ENCODE measurements at regions not wholly inside any gene's neighbourhood (a gene's known extent, or its start where the extent isn't known, plus 50 kb on each side); places are given as distances from the start of the nearest gene placed in this dataset.

GRCh38 chr6:27159725-27160124 is 87.8 kb upstream of the PRSS16 start:
- no peak overlapping the region for H3K4me3 Mint-ChIP-seq

More at GRCh38 chr6:27159725-27160124, 87.8 kb upstream of the PRSS16 start:
- Histone ChIP-seq H3K79me2 (ENCODE audit: insufficient read depth, low read length) (no peaks in the 10 kb centered on the region), H3K79me1 (ENCODE audit: insufficient read depth, low read depth, low read length, poor library complexity, severe bottlenecking) (no peaks in the 10 kb centered on the region), H3K18ac (ENCODE audit: insufficient read length, low read depth, low read length) (no peak overlapping the region), H3K4me2 (ENCODE audit: insufficient read depth, insufficient read length, low read length) (no peak overlapping the region), H3K27ac (ENCODE audit: insufficient read length, low read depth, low read length) (no peak overlapping the region), H4K91ac (ENCODE audit: insufficient read length, low read depth, low read length) (no peak overlapping the region), H4K20me1 (ENCODE audit: control insufficient read depth, insufficient read depth, insufficient read length) (no peaks in the 10 kb centered on the region), H2BK20ac (ENCODE audit: low read depth, low read length, poor library complexity, severe bottlenecking) (no peak overlapping the region), H2BK15ac (ENCODE audit: low read depth, low read length) (no peak overlapping the region), H4K8ac (replicated peaks; ENCODE audit: insufficient read length, low read depth, low read length) (no peak overlapping the region), H3K56ac (ENCODE audit: insufficient read length, low read depth, low read length) (no peak overlapping the region), H3K14ac (ENCODE audit: insufficient read depth, low read length) (no peak overlapping the region), H2BK12ac (ENCODE audit: insufficient read length, low read depth, low read length) (no peak overlapping the region), H3K23me2 (ENCODE audit: insufficient read length, low read depth, low read length, poor library complexity, severe bottlenecking) (peaks cover 8% of the 10 kb centered on the region), H2BK120ac (ENCODE audit: low read depth, low read length, poor library complexity, severe bottlenecking) (no peak overlapping the region), H2AK5ac (ENCODE audit: insufficient read length, low read length) (no peak overlapping the region), H2BK5ac (ENCODE audit: insufficient read length, low read length) (no peak overlapping the region), H3K9ac (ENCODE audit: extremely low read depth, insufficient read length, low read length) (no peak overlapping the region), H3T11ph (ENCODE audit: low read length) (no peak overlapping the region), H3K9me3 (ENCODE audit: control insufficient read depth, low read depth, low read length) (no peaks in the 10 kb centered on the region), H3K23ac (ENCODE audit: insufficient read length, low read depth, low read length) (no peak overlapping the region), H4K5ac (ENCODE audit: insufficient read length, low read depth, low read length) (no peak overlapping the region), H3K27me3 (ENCODE audit: insufficient read depth, low read length) (no peaks in the 10 kb centered on the region), H2AFZ (ENCODE audit: low read length) (no peak overlapping the region), H3K4me1 (ENCODE audit: insufficient read depth, low read length) (peaks cover 3% of the 10 kb centered on the region; the same call in 1 of the 2 replicates), H3K4ac (ENCODE audit: low read depth, low read length) (no peak overlapping the region)
- Mint-ChIP-seq H3K27me3 (ENCODE audit: low read depth) (peaks cover 18% of the 10 kb centered on the region), H3K36me3 (ENCODE audit: insufficient read depth in 1 of 3, low read depth in 3 of 3) (no peaks in the 10 kb centered on the region; a peak in 1 of 7 replicates), H3K27ac (no peak overlapping the region), H3K9me3 (peaks cover 0 to 5% of the 10 kb centered on the region in 2 experiments; a peak in 1 of 5 replicates), H3K4me1 (peaks cover 21 to 36% of the 10 kb centered on the region in 2 experiments)
- no CpG with 5 or more reads among the region's 2 CpGs for WGBS (ENCODE audit: extremely low coverage, insufficient read length, low lambda C conversion rate)
- DNase-seq: no peak
- TF ChIP-seq, protein P1, sequence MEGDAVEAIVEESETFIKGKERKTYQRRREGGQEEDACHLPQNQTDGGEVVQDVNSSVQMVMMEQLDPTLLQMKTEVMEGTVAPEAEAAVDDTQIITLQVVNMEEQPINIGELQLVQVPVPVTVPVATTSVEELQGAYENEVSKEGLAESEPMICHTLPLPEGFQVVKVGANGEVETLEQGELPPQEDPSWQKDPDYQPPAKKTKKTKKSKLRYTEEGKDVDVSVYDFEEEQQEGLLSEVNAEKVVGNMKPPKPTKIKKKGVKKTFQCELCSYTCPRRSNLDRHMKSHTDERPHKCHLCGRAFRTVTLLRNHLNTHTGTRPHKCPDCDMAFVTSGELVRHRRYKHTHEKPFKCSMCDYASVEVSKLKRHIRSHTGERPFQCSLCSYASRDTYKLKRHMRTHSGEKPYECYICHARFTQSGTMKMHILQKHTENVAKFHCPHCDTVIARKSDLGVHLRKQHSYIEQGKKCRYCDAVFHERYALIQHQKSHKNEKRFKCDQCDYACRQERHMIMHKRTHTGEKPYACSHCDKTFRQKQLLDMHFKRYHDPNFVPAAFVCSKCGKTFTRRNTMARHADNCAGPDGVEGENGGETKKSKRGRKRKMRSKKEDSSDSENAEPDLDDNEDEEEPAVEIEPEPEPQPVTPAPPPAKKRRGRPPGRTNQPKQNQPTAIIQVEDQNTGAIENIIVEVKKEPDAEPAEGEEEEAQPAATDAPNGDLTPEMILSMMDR (conservative IDR thresholded peaks at IDR 0.05): no peak
